KBM-7 (cell line): ENCODE measurements at regions not wholly inside any gene's neighbourhood (a gene's known extent, or its start where the extent isn't known, plus 50 kb on each side); places are given as distances from the start of the nearest gene placed in this dataset.
A peak's percentile ranks its signal among the peaks of the same experiment; 100 is the strongest.

Source experiments
- DNase-seq: peaks from one replicate; pipeline ENCODE4 v3.0.0-alpha.2; 2015
- in situ Hi-C: fragments of 300-500 bp; cut with MboI; formaldehyde crosslinking; loops from 2 replicates; pipeline ENCODE4 v1.14.3; 2020; ENCODE audit warnings: low sequenced_read_pairs, low pct_unique_long_range_greater_than_20kb, mixed read lengths

DNA sequence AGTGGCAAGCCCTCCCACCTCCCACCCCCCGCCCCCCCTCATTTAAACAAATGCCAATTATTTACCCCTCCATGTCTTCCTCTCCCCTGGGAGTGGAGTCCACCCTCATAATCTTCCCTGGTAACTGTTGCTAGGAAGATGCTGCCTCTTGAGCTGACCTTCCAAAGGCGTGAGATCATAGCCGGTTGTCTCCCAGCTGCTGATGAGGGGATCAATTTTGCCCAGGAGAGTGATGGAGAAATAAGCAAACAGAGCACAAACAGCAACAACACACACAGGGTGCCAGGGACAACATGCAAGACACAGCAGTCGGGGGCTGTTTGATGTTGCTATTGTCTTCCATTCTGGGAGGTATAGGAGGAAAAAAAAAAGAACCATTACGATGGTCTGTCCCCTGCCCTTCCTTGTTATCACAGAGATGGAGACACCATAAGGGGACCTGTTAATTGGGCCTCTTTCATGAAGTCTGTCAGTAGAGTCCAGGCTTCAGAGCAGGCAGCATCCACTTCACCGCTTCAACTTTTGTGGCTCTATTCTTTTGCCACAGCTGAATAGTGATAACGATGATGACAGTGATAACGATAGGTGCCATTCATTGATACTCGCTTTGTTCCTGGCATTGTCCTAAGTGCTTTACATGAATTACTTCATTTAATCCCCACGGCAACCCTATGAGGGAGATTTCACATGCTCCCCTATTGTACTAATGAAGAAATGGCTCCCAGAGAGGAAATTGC lies 76.9 kb upstream of the RGMA start:
- no peak for DNase-seq
- in situ Hi-C loops: no loop called here

GRCh38 chr15:93164409-93164808 lies 75.4 kb upstream of the RGMA start:
- no peak for DNase-seq
- in situ Hi-C loops: no loop called here

DNA sequence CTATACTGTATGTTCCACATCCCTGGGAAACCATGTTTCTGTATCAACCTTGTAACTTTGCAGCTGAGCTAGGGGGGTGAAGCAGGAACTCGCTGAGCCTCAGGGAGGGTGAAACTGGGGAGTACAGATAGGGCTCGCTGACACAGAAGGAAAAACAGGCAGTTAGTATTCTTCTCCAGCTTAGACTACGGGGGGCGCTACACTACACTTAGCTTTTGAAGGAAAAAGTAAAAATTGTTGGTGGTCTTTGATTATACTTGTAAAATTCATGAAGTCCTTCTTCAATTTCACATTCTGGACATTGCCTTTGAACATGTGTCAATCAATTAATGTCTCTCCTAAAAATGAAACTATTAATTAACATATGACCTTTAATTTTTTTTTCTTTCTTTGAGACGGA lies 73.5 kb upstream of the RGMA start:
- in situ Hi-C loops: no loop called here
- no peak for DNase-seq

- in situ Hi-C loops: no loop called here
- DNase-seq: no peak
Measured at GRCh38 chr15:93159930-93160329, 70.9 kb upstream of the RGMA start.

DNA sequence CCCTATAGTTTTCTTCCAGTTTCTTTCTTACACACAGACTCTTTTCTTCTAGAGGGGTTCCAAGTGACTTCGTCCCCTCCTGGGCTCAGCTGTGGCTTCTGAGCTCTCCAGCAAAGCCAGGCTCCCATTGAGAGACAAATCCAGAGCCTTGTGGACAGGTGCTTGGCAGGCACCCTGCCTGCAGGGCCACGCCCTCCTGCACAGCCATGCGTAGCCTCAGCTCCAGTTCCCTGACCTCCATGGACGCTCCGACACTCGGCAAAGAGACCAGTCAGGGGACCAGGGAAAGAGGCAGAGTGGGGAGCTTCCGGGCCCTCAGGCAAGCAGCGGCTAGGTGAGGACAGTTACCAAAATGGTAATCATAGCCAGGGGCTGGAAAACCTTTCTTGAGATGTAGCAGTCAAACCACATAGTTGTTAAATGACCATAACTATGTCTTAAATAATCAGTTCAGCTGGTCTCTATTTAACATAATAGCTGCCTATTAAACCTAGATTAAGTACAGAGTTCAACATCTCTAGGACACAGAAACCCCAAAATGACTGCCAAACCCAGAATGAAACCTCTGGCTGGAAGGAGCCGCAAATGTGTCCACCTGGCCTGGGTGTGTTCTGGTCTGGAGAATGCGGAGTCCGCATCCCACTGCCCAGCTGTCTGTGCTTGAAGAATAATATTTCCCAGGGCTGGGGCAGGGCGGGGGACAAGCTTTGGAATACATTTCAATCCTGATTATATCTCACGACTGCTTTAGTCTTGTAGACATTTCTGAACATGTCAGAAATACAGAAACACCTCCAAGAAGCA lies 69.3 kb upstream of the RGMA start:
- no peak for DNase-seq
- in situ Hi-C loops: no loop called here

- in situ Hi-C loops: no loop called here
- no peak for DNase-seq
Measured at GRCh38 chr15:93154666-93155065, 65.7 kb upstream of the RGMA start.

- no peak for DNase-seq
- in situ Hi-C loops: no loop called here
Measured at GRCh38 chr15:93152951-93153350, 63.9 kb upstream of the RGMA start.

- in situ Hi-C loops: no loop called here
- DNase-seq: no peak
Measured at GRCh38 chr15:93152360-93152759, 63.3 kb upstream of the RGMA start.

DNA sequence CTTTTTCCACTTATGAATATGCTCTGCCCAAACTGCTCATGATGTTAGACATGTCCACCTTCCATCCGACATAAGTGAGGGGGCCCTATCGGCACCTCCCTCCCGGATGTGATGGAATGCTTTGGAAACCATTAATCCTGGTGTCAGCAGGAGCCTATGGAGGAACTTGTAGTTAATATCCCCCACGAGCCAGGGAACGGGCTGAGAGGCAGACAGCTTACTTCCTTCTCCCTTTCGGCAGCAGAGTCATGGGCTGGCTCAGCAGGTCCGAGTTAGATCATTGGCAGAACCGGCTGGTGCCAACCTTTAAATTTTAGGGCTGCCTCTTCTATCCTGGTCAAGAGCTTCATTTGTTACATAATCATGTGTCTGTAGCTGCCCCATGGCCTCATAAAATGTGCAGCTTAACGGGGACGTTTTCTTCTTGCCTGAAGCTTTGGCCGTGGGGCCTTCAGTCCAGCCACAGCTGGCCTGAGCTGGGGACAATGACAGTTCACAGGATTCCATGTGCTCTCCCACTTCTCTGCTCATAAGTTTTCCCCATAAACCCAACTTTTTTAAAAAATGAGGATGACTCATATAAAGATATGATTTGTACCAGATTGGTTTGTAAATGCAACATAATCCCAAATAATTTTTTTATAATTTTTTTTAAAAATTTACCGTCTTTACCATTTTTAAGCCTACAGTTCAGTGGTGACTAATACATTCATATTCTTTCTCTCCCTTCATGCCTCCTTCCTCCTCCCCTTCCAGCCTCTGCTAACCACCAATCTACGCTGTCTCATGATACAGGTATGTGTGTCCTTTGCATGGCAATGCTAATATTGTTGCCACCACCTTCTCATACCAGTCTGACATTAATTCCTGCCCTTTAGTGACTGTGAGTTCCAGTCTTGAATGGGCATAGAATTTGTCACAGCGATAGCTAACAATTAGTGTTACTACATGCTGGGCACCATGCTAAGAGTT lies 62.2 kb upstream of the RGMA start:
- no peak for DNase-seq
- in situ Hi-C loops: no loop called here

GRCh38 chr15:93146601-93147000 lies 57.6 kb upstream of the RGMA start:
- no peak for DNase-seq
- in situ Hi-C loops: no loop called here

DNA sequence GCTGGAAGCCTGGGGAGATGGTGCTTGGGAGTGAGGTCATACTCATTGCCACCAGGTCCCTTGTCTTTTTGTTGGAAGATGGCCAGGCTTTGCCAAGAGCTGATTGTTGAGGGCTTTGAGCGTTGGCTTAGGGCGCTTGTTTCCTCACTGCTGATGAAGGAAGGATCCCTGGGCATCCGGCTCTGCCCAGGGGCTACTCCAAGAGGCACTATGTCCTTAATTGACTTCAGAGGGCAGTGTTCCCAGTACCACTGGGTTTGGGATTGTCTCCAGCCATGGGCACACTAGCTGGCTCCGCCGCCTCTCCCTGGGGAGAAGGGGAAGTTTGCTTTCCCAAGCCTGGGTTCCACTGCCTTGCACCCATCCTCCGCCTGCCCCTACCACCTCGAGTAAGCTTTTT lies 57.2 kb upstream of the RGMA start:
- DNase-seq: no peak
- in situ Hi-C loops: no loop called here

DNA sequence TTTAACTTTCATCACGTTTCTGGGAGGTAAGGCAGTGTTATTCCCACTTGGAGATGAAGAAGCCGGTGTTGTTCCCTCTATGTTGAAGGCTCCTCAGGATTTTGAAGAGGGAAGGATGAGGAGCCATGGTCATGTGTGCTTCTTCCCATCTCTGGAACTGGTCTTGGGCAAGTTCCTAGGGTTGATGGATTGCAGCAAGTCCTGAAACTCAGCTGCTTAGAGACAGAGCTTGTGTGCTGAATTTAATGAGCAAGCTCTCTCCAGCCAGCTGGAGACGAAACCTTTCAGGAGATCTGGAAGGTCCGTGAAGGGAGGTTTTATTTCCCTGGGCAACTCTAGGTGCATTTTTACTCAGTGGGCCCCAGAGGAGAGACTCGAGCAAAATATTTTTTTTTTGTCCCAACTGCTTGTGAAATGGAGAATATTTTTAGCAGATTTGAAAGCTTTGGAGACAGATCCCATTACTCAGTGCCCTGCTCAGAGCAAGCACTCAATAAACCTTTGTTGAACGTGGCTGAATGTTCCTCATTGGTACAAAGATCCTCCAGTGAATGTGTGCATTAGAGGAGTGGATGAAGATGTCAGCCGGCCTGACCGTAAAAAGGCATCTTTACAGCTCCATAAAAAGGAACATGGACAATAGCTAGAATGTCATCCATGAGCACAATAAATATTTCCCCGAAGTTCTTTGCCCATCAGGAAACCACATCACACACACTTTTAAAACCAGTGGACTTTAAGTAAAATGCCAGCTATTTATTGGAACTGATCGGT lies 55.6 kb upstream of the RGMA start:
- DNase-seq: no peak
- in situ Hi-C loops: no loop called here

DNA sequence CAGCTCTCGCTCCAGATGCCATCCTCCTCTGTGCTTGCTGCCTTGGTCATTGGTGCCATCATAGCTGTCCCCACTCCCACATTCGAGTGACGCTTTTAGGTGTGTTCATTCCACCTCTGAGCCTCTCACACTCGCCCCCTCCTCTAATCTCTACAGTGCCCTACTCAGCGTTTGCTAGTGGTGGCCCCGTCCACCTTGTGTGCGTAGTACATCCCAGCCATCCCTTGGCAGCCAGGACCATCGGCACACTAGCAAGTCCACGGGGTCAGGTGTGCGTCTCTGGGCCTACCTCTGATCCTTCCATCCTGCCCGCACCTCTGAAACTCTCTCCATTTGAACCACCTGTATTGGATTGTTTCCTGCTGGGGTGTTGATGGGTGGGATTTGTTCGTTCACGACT lies 54.2 kb upstream of the RGMA start:
- DNase-seq: no peak
- in situ Hi-C loops: no loop called here

DNA sequence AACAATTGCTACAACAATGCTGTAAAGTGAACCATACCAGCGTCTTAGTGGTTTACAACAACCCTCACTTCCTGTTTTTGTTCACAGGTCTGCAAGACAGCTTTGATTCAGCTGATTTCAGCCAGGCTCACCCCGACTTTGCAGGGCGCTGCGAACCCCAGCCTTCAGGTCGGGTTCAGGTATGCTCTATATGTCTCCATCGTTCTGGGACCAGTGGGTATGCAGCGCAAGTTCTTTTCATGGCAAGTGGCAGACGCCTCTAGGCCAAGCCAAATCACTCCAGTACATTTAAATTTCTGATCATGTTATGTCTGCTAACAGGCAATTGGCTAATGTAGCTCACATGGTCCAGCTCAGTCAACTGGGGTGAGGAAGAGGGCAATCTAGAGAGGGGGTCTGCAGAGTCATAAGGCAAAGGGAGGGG lies 52.4 kb upstream of the RGMA start:
- peak; percentile 5 for DNase-seq
- in situ Hi-C loops: no loop called here

GRCh38 chr15:93139436-93139835 lies 50.4 kb upstream of the RGMA start:
- no peak for DNase-seq
- in situ Hi-C loops: no loop called here

DNA sequence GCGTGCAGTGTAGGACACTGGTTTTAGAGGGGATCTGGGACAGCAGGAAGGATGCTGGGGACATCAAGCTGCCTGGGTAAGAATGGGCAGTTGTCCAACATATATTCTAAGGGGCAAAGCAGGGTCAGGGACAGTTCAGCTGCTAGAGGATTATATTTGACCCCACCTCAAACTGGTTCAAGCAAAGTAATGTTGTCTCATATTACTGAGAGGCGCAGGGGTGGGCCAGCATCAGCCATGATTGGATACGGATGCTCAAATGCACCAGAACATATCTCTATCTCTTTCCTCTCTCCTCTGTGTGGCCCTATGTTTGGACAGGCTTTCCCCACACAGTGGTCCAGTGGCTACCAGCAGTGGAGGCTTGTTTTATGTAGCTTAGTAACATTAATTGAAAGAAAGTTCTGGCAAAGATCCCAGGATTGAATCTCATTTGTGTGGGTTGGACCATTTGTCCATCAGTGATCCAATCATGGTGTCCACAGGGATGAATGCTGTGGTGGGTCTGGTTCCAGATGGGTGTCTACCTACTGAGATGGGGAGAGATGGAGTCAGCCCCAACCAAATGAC lies 49.8 kb upstream of the RGMA start:
- in situ Hi-C loops: no loop called here
- no peak for DNase-seq
